ENCODE measurements at regions not wholly inside any gene's neighbourhood (a gene's known extent, or its start where the extent isn't known, plus 50 kb on each side); places are given as distances from the start of the nearest gene placed in this dataset.
"Not testable (repeated sequence)": the region's sequence is repeated elsewhere in the genome, so short reads cannot be mapped to it uniquely, and the experiment has no call there.

- no peak for FAIRE-seq
- no peak for TF ChIP-seq CTCF (IDR thresholded peaks at IDR 0.05; ENCODE audit: insufficient read depth, low read length, severe bottlenecking)
- Histone ChIP-seq H3K27me3 (ENCODE audit: control insufficient read depth, insufficient read depth, low read length) (no peaks in the 10 kb centered on the region), H3K36me3 (ENCODE audit: control insufficient read depth, insufficient read depth, low read length) (no peaks in the 10 kb centered on the region), H3K4me3 (ENCODE audit: low read depth, low read length) (no peak overlapping the region)
- no peak for DNase-seq (ENCODE audit: low read depth)
These were observed 78.2 kb upstream of the BCL2L14 start for GRCh38 chr12:11992515-11992914.

GRCh38 chr12:11998307-11998943 lies 72.3 kb upstream of the BCL2L14 start:
- FAIRE-seq (peak; percentile 76), DNase-seq (ENCODE audit: low read depth) (peak; percentile 88)
- H3K4me3 ChIP-seq (ENCODE audit: low read depth, low read length); H3K27me3 ChIP-seq (ENCODE audit: control insufficient read depth, insufficient read depth, low read length); H3K36me3 ChIP-seq (ENCODE audit: control insufficient read depth, insufficient read depth, low read length): not testable (repeated sequence)

- FAIRE-seq: no peak
- H3K27me3 ChIP-seq (ENCODE audit: control insufficient read depth, insufficient read depth, low read length): no peaks in the 10 kb centered on the region
- no peak for DNase-seq (ENCODE audit: low read depth)
- TF ChIP-seq CTCF (IDR thresholded peaks at IDR 0.05; ENCODE audit: insufficient read depth, low read length, severe bottlenecking): no peak
- no peak overlapping the region for H3K4me3 ChIP-seq (ENCODE audit: low read depth, low read length)
- H3K36me3 ChIP-seq (ENCODE audit: control insufficient read depth, insufficient read depth, low read length): no peaks in the 10 kb centered on the region
These were observed 71.8 kb upstream of the BCL2L14 start for GRCh38 chr12:11998944-11999315.

- DNase-seq (ENCODE audit: low read depth): no peak
- no peak for FAIRE-seq
- no peaks in the 10 kb centered on the region for H3K36me3 ChIP-seq (ENCODE audit: control insufficient read depth, insufficient read depth, low read length)
- peaks cover 2% of the 10 kb centered on the region for H3K27me3 ChIP-seq (ENCODE audit: control insufficient read depth, insufficient read depth, low read length)
- H3K4me3 ChIP-seq (ENCODE audit: low read depth, low read length): no peak overlapping the region
- TF ChIP-seq CTCF (IDR thresholded peaks at IDR 0.05; ENCODE audit: insufficient read depth, low read length, severe bottlenecking): no peak
These were observed 67.1 kb upstream of the BCL2L14 start for GRCh38 chr12:12003609-12004008.

GRCh38 chr12:12004524-12004923 lies 66.2 kb upstream of the BCL2L14 start:
- FAIRE-seq: no peak
- H3K36me3 ChIP-seq (ENCODE audit: control insufficient read depth, insufficient read depth, low read length): no peaks in the 10 kb centered on the region
- TF ChIP-seq CTCF (IDR thresholded peaks at IDR 0.05; ENCODE audit: insufficient read depth, low read length, severe bottlenecking): no peak
- DNase-seq (ENCODE audit: low read depth): no peak
- H3K27me3 ChIP-seq (ENCODE audit: control insufficient read depth, insufficient read depth, low read length): peaks cover 2% of the 10 kb centered on the region
- H3K4me3 ChIP-seq (ENCODE audit: low read depth, low read length): no peak overlapping the region

- no peak for TF ChIP-seq CTCF (IDR thresholded peaks at IDR 0.05; ENCODE audit: insufficient read depth, low read length, severe bottlenecking)
- peaks cover 2% of the 10 kb centered on the region for H3K27me3 ChIP-seq (ENCODE audit: control insufficient read depth, insufficient read depth, low read length)
- DNase-seq (ENCODE audit: low read depth) (no peak), FAIRE-seq (no peak)
- H3K4me3 ChIP-seq (ENCODE audit: low read depth, low read length): no peak overlapping the region
- H3K36me3 ChIP-seq (ENCODE audit: control insufficient read depth, insufficient read depth, low read length): no peaks in the 10 kb centered on the region
These were observed 63.6 kb upstream of the BCL2L14 start for GRCh38 chr12:12007001-12007712.

Measured in bronchial epithelial cell (primary cell).